ENCODE measurements at regions not wholly inside any gene's neighbourhood (a gene's known extent, or its start where the extent isn't known, plus 50 kb on each side); places are given as distances from the start of the nearest gene placed in this dataset.

DNA sequence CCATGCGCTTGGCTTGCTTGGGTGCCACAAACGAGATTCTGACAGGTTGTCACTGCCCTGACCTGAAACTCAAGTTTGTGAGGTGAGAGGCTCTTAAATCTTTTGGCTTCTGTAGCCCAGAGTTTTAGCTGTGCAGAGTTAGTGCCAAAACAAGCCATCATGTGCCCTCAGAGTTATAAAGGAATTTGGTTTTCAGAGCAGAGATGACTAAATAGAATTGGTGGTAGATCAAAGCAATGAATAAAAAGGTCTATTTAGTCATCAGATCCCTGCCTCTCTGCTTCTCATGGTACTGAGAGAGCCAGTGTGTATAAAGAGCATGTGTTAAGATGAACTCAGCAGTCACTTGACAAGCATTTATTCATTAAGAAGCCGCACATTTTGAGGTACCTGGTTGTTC is 207.5 kb upstream of the DPH6 start:
- Histone ChIP-seq H3K4me3 (replicated peaks in 1 of 3; ENCODE audit: insufficient read depth in 1 of 3, low read depth in 2 of 3, low read length in 3 of 3) (no peak overlapping the region), H2AFZ (ENCODE audit: low read length) (no peak overlapping the region), H3K9ac (ENCODE audit: insufficient read depth, low read depth, low read length) (no peak overlapping the region), H3K9me3 (ENCODE audit: low read length) (no peaks in the 10 kb centered on the region), H3K36me3 (replicated peaks in 1 of 2; ENCODE audit: control insufficient read depth in 1 of 2, insufficient read depth in 2 of 2, low read length in 2 of 2) (no peaks in the 10 kb centered on the region), H4K20me1 (ENCODE audit: insufficient read depth, low read length) (no peaks in the 10 kb centered on the region), H3K79me2 (ENCODE audit: insufficient read depth, low read length) (no peaks in the 10 kb centered on the region), H3K4me1 (ENCODE audit: insufficient read depth, low read length) (no peaks in the 10 kb centered on the region), H3K27me3 (ENCODE audit: control insufficient read depth in 1 of 2, insufficient read depth in 2 of 2, low read length in 2 of 2) (no peaks in the 10 kb centered on the region), H3K4me2 (ENCODE audit: low read depth, low read length) (no peak overlapping the region), H3K27ac (ENCODE audit: extremely low read length, insufficient read depth, low read length) (no peak overlapping the region)
- ChIA-PET POLR2A (no interaction called here), CTCF (ENCODE audit: low intra/inter-chr PET ratio, low total read pairs) (no interaction called here)
- no peak for FAIRE-seq
- BruUV-seq (replicated peaks) = no TSS peak
- WGBS (ENCODE audit: low lambda C conversion rate) = 11% methylated on average over 3 of the region's 3 CpGs
- DNase-seq (ENCODE audit: low spot score) = no peak
- TF ChIP-seq, protein P1, sequence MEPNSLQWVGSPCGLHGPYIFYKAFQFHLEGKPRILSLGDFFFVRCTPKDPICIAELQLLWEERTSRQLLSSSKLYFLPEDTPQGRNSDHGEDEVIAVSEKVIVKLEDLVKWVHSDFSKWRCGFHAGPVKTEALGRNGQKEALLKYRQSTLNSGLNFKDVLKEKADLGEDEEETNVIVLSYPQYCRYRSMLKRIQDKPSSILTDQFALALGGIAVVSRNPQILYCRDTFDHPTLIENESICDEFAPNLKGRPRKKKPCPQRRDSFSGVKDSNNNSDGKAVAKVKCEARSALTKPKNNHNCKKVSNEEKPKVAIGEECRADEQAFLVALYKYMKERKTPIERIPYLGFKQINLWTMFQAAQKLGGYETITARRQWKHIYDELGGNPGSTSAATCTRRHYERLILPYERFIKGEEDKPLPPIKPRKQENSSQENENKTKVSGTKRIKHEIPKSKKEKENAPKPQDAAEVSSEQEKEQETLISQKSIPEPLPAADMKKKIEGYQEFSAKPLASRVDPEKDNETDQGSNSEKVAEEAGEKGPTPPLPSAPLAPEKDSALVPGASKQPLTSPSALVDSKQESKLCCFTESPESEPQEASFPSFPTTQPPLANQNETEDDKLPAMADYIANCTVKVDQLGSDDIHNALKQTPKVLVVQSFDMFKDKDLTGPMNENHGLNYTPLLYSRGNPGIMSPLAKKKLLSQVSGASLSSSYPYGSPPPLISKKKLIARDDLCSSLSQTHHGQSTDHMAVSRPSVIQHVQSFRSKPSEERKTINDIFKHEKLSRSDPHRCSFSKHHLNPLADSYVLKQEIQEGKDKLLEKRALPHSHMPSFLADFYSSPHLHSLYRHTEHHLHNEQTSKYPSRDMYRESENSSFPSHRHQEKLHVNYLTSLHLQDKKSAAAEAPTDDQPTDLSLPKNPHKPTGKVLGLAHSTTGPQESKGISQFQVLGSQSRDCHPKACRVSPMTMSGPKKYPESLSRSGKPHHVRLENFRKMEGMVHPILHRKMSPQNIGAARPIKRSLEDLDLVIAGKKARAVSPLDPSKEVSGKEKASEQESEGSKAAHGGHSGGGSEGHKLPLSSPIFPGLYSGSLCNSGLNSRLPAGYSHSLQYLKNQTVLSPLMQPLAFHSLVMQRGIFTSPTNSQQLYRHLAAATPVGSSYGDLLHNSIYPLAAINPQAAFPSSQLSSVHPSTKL (CRISPR knock-in tag; IDR thresholded peaks at IDR 0.05) = no peak
- no peak for TF ChIP-seq MTA3 (CRISPR knock-in tag; IDR thresholded peaks at IDR 0.05)
- TF ChIP-seq, protein P2, sequence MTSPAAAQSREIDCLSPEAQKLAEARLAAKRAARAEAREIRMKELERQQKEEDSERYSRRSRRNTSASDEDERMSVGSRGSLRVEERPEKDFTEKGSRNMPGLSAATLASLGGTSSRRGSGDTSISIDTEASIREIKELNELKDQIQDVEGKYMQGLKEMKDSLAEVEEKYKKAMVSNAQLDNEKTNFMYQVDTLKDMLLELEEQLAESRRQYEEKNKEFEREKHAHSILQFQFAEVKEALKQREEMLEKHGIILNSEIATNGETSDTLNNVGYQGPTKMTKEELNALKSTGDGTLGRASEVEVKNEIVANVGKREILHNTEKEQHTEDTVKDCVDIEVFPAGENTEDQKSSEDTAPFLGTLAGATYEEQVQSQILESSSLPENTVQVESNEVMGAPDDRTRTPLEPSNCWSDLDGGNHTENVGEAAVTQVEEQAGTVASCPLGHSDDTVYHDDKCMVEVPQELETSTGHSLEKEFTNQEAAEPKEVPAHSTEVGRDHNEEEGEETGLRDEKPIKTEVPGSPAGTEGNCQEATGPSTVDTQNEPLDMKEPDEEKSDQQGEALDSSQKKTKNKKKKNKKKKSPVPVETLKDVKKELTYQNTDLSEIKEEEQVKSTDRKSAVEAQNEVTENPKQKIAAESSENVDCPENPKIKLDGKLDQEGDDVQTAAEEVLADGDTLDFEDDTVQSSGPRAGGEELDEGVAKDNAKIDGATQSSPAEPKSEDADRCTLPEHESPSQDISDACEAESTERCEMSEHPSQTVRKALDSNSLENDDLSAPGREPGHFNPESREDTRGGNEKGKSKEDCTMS (CRISPR knock-in tag; conservative IDR thresholded peaks at IDR 0.05) = no peak
- TF ChIP-seq ZZZ3 (CRISPR knock-in tag; IDR thresholded peaks at IDR 0.05; ENCODE audit: borderline replicate concordance) = no peak
- TF ChIP-seq RFX1 (IDR thresholded peaks at IDR 0.05) = no peak
- TF ChIP-seq PPARG (CRISPR knock-in tag; conservative IDR thresholded peaks at IDR 0.05) = no peak
- TF ChIP-seq ISX (CRISPR knock-in tag; conservative IDR thresholded peaks at IDR 0.05) = no peak
- TF ChIP-seq ZNF557 (CRISPR knock-in tag; IDR thresholded peaks at IDR 0.05) = no peak
- no peak for TF ChIP-seq SMC3 (IDR thresholded peaks at IDR 0.05; ENCODE audit: low read length)
- no peak for TF ChIP-seq EP300 (IDR thresholded peaks at IDR 0.05; ENCODE audit: low read depth in 2 of 2, low read length in 2 of 2)
- no peak for TF ChIP-seq EP300 (CRISPR knock-in tag; IDR thresholded peaks at IDR 0.05; ENCODE audit: borderline replicate concordance)
- no peak for TF ChIP-seq ZNF816 (CRISPR knock-in tag; IDR thresholded peaks at IDR 0.05; ENCODE audit: borderline replicate concordance)
- no peak for TF ChIP-seq CHD2 (IDR thresholded peaks at IDR 0.05; ENCODE audit: low read depth, low read length)
- TF ChIP-seq NFIB (CRISPR knock-in tag; IDR thresholded peaks at IDR 0.05; ENCODE audit: borderline replicate concordance) = no peak
- TF ChIP-seq, protein P3, sequence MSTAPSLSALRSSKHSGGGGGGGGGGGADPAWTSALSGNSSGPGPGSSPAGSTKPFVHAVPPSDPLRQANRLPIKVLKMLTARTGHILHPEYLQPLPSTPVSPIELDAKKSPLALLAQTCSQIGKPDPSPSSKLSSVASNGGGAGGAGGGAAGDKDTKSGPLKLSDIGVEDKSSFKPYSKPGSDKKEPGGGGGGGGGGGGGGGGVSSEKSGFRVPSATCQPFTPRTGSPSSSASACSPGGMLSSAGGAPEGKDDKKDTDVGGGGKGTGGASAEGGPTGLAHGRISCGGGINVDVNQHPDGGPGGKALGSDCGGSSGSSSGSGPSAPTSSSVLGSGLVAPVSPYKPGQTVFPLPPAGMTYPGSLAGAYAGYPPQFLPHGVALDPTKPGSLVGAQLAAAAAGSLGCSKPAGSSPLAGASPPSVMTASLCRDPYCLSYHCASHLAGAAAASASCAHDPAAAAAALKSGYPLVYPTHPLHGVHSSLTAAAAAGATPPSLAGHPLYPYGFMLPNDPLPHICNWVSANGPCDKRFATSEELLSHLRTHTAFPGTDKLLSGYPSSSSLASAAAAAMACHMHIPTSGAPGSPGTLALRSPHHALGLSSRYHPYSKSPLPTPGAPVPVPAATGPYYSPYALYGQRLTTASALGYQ (CRISPR knock-in tag; IDR thresholded peaks at IDR 0.05) = no peak
- no peak for TF ChIP-seq ZNF607 (CRISPR knock-in tag; IDR thresholded peaks at IDR 0.05; ENCODE audit: borderline replicate concordance)
- no peak for TF ChIP-seq ZBTB1 (CRISPR knock-in tag; IDR thresholded peaks at IDR 0.05; ENCODE audit: borderline replicate concordance)
- TF ChIP-seq SALL1 (CRISPR knock-in tag; IDR thresholded peaks at IDR 0.05) = no peak
- intact Hi-C loops (cut with micrococcal nuclease; ENCODE audit: unreplicated experiment) (loop anchor here (5.0 kb wide), 1 partner anchor 236 kb away; no protein-coding TSS in a partner anchor), in situ Hi-C loops (cut with HindIII; ENCODE audit: extremely low pct_ligation_motif_present, low pct_unique_long_range_greater_than_20kb) (no loop called here)
- ATAC-seq = no peak

Data from HepG2 (cell line).